Endothelial cell (in vitro differentiated cells): ENCODE measurements at regions not wholly inside any gene's neighbourhood (a gene's known extent, or its start where the extent isn't known, plus 50 kb on each side); places are given as distances from the start of the nearest gene placed in this dataset.

Experiments used
- DNase-seq: peaks from one replicate; pipeline ENCODE4 v3.0.0; 2021; ENCODE audit warnings: low spot score
- H3K27ac Mint-ChIP-seq: one replicate; pipeline ENCODE4 v1.8.0; 2021; ENCODE audit warnings: mixed read lengths, inconsistent platforms; ENCODE audit not compliant: unreplicated experiment
- H3K27me3 Mint-ChIP-seq: one replicate; pipeline ENCODE4 v1.8.0; 2021; ENCODE audit warnings: mild to moderate bottlenecking, moderate library complexity, mixed read lengths, inconsistent platforms; ENCODE audit not compliant: unreplicated experiment
- H3K36me3 Mint-ChIP-seq: one replicate; pipeline ENCODE4 v1.8.0; 2021; ENCODE audit warnings: mild to moderate bottlenecking, low read depth, mixed read lengths, inconsistent platforms; ENCODE audit not compliant: unreplicated experiment
- H3K4me1 Mint-ChIP-seq: one replicate; pipeline ENCODE4 v1.8.0; 2021; ENCODE audit warnings: mild to moderate bottlenecking, mixed read lengths, inconsistent platforms; ENCODE audit not compliant: unreplicated experiment
- H3K4me3 Mint-ChIP-seq: one replicate; pipeline ENCODE4 v1.8.0; 2021; ENCODE audit warnings: mild to moderate bottlenecking, mixed read lengths, inconsistent platforms; ENCODE audit not compliant: unreplicated experiment
- H3K9me3 Mint-ChIP-seq: one replicate; pipeline ENCODE4 v1.8.0; 2021; ENCODE audit warnings: mixed read lengths, inconsistent platforms; ENCODE audit not compliant: unreplicated experiment
- TF ChIP-seq, protein P1 (sequence below): fragments of 200-600 bp; sonication (generic); IDR thresholded peaks from one replicate; pipeline ENCODE4 v1.5.0; 2021; ENCODE audit warnings: antibody characterized with exemption; ENCODE audit not compliant: unreplicated experiment

DNA sequence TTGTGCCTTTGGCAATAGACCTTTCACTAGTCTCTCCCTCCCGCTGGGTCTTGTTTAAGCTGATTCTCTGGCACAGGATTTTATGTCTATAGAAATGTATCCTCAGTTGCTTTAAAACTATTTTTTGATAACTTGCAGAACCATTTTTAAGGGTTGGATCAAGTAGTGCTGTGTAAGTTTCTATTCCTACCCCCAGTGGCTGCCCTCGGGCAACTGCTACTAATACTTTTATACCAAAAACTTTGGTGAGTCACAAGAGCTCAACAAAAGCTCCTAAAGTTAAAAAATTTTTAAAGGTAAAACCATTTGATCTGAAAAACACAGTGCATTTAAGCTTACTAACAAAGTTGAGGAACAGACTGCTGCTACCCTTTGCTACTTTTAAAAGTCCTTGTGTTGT, 1460.6 kb upstream of the PCDH7 start:
- H3K36me3 Mint-ChIP-seq, result no peaks in the 10 kb centered on the region
- no peaks in the 10 kb centered on the region for H3K9me3 Mint-ChIP-seq
- H3K4me3 Mint-ChIP-seq, result no peak overlapping the region
- no peak for DNase-seq
- no peak overlapping the region for H3K27ac Mint-ChIP-seq
- H3K4me1 Mint-ChIP-seq, result no peaks in the 10 kb centered on the region
- H3K27me3 Mint-ChIP-seq, result no peaks in the 10 kb centered on the region
- TF ChIP-seq, protein P1, sequence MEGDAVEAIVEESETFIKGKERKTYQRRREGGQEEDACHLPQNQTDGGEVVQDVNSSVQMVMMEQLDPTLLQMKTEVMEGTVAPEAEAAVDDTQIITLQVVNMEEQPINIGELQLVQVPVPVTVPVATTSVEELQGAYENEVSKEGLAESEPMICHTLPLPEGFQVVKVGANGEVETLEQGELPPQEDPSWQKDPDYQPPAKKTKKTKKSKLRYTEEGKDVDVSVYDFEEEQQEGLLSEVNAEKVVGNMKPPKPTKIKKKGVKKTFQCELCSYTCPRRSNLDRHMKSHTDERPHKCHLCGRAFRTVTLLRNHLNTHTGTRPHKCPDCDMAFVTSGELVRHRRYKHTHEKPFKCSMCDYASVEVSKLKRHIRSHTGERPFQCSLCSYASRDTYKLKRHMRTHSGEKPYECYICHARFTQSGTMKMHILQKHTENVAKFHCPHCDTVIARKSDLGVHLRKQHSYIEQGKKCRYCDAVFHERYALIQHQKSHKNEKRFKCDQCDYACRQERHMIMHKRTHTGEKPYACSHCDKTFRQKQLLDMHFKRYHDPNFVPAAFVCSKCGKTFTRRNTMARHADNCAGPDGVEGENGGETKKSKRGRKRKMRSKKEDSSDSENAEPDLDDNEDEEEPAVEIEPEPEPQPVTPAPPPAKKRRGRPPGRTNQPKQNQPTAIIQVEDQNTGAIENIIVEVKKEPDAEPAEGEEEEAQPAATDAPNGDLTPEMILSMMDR, result no peak

DNA sequence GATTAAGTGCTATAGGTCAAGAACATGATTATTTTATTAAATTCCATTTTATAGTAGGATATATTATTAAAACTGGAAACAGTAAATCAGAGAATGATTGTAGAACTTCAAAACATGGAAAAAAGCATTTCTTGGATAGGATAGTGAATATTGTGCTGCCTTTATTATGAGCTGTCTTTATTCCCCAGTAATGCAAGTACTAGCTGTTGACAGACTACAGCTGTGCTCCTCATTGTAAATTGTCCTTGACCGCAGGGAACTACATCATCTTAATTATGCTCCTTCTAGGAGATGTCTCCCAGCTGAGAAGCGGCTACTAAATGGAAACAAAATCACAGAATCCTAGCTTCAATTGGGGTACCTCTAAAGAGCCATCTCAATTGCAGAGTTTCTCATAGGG, 1457.2 kb upstream of the PCDH7 start:
- TF ChIP-seq, protein P1, result no peak
- DNase-seq, result no peak
- Mint-ChIP-seq H3K27ac (no peak overlapping the region), H3K9me3 (no peaks in the 10 kb centered on the region), H3K4me1 (no peaks in the 10 kb centered on the region), H3K27me3 (no peaks in the 10 kb centered on the region), H3K36me3 (no peaks in the 10 kb centered on the region), H3K4me3 (no peak overlapping the region)

DNA sequence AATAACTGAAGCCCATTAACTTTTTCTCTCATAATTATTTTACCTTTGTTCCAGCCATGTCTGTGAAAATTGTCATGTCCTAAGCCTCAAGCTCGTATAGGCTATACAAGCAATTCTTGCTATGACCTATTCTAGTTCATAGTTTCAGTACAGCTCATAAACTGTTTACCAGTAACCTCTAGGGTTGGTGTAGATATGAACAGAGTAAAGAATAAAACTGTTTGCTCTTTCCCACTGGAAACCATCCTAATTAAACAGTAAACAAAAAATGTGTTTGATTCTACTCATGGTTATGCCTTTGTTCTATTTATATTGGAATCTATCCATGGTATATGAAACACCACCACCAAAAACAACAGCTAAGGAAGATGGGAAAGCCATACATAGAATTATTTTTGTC, 1444.0 kb upstream of the PCDH7 start:
- Mint-ChIP-seq H3K27me3 (no peaks in the 10 kb centered on the region), H3K27ac (no peak overlapping the region), H3K9me3 (peaks cover 4% of the 10 kb centered on the region), H3K4me1 (peaks cover 3% of the 10 kb centered on the region), H3K4me3 (no peak overlapping the region), H3K36me3 (peaks cover 3% of the 10 kb centered on the region)
- TF ChIP-seq, protein P1, result no peak
- no peak for DNase-seq

DNA sequence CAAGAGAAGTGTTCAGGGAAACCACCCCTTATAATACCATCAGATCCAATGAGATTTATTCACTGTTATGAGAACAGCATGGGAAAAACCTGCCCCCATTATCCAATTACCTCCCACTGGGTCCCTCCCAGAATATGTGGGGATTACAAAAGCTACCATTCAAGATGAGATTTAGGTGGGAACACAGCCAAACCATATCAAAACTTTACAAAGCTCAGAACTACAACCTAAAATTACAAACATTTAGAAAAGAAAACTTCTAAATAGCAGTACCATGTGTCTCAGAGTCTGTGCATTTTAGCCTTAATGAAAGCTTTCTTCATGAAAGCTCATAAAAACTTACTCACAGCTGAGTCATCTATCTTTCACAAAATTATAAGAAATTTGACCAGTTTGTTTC, 1442.8 kb upstream of the PCDH7 start:
- Mint-ChIP-seq H3K27ac (no peak overlapping the region), H3K27me3 (no peaks in the 10 kb centered on the region), H3K4me3 (no peak overlapping the region), H3K36me3 (peaks cover 3% of the 10 kb centered on the region), H3K9me3 (peaks cover 4% of the 10 kb centered on the region), H3K4me1 (peaks cover 3% of the 10 kb centered on the region)
- TF ChIP-seq, protein P1, result no peak
- DNase-seq, result no peak

DNA sequence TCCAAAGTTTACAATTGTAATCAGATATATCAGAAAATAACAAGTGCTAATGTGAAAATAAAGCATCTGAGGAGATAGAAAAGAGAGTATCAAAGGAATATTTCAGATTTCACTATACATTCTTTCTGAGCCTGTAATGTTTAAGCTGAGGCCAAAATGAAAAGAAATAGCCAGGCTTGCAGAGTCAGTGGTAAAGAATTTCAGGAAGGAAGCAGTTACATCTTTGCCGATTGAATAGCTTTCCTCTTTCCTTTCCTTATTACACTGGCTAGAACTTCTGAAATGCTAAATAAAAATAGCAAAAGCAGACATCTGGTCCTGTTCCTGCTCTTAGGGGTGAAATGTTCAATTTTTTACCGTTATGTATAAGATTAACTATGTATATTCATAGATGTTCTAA, 1441.6 kb upstream of the PCDH7 start:
- Mint-ChIP-seq H3K4me1 (peaks cover 3% of the 10 kb centered on the region), H3K4me3 (no peak overlapping the region)

More for the DNA sequence above, 1441.6 kb upstream of the PCDH7 start:
- H3K27ac Mint-ChIP-seq, result no peak overlapping the region
- peaks cover 3% of the 10 kb centered on the region for H3K36me3 Mint-ChIP-seq
- peaks cover 4% of the 10 kb centered on the region for H3K9me3 Mint-ChIP-seq
- H3K27me3 Mint-ChIP-seq, result no peaks in the 10 kb centered on the region
- TF ChIP-seq, protein P1, result no peak
- DNase-seq, result no peak
